OCI-LY7 (cell line): ENCODE measurements at regions not wholly inside any gene's neighbourhood (a gene's known extent, or its start where the extent isn't known, plus 50 kb on each side); places are given as distances from the start of the nearest gene placed in this dataset.

Experiments
- BruUV-seq: library from RNA; stranded (reverse); fragments of 400-500 nt; replicated peaks from 2 replicates; lab custom pipeline; 2021; lab: Mats Ljungman, UMichigan
- CTCF ChIA-PET: fragments of 300-600 bp; sonication (Branson Sonifier 250); formaldehyde crosslinking; loops from one replicate; lab custom pipeline; 2022; ENCODE audit warnings: antibody characterized with exemption; ENCODE audit not compliant: unreplicated experiment; lab: Charles Lee
- POLR2A ChIA-PET: fragments of 300-600 bp; sonication (Branson Sonifier 250); formaldehyde crosslinking; loops from one replicate; lab custom pipeline; 2022; ENCODE audit warnings: antibody characterized with exemption; lab: Charles Lee
- DNase-seq: peaks from one replicate; pipeline ENCODE4 v3.0.0-alpha.2; 2015; ENCODE audit warnings: low spot score
- H2AFZ ChIP-seq: fragments of 200-600 bp; sonication (generic), shearing (Covaris generic); 2 replicates; pipeline ENCODE4 v1.6.1; 2014; ENCODE audit warnings: mild to moderate bottlenecking, antibody characterized with exemption, low read length, moderate library complexity
- H3K27ac ChIP-seq: fragments of 200-600 bp; sonication (generic); 2 replicates; pipeline ENCODE4 v1.5.1; 2014; ENCODE audit warnings: mixed run types, low read depth, mild to moderate bottlenecking, moderate library complexity, low read length, inconsistent platforms; ENCODE audit not compliant: poor library complexity, severe bottlenecking
- H3K36me3 ChIP-seq: fragments of 200-600 bp; sonication (generic); 2 replicates; pipeline ENCODE4 v1.6.1; 2014; ENCODE audit warnings: mild to moderate bottlenecking, antibody characterized with exemption, low read length, moderate library complexity, mixed read lengths; ENCODE audit not compliant: insufficient read depth
- H3K4me1 ChIP-seq: fragments of 200-600 bp; sonication (generic); 2 replicates; pipeline ENCODE4 v1.5.1; 2014; ENCODE audit warnings: mild to moderate bottlenecking, low read length; ENCODE audit not compliant: insufficient read depth, poor library complexity, severe bottlenecking
- H3K4me2 ChIP-seq: fragments of 200-600 bp; sonication (generic); 2 replicates; pipeline ENCODE4 v1.6.1; 2014; ENCODE audit warnings: mild to moderate bottlenecking, low read length
- H3K4me3 ChIP-seq: fragments of 200-600 bp; sonication (generic); 2 replicates; pipeline ENCODE4 v1.5.1; 2014; ENCODE audit warnings: mild to moderate bottlenecking, low read depth, low read length; ENCODE audit not compliant: poor library complexity, severe bottlenecking
- H3K79me2 ChIP-seq: fragments of 200-600 bp; sonication (generic); 2 replicates; pipeline ENCODE4 v1.6.1; 2016; ENCODE audit warnings: low read depth, mild to moderate bottlenecking, low read length, moderate library complexity, mixed read lengths; ENCODE audit not compliant: insufficient read depth
- H3K9me2 ChIP-seq: fragments of 200-600 bp; sonication (generic); 2 replicates; pipeline ENCODE4 v1.6.1; 2016; ENCODE audit warnings: mild to moderate bottlenecking, low read length, mixed read lengths; ENCODE audit not compliant: insufficient read depth
- H3K9me3 ChIP-seq: fragments of 200-600 bp; sonication (generic); 2 replicates; pipeline ENCODE4 v1.6.1; 2014; ENCODE audit warnings: mild to moderate bottlenecking, mixed run types, low read length, mixed read lengths
- H4K20me1 ChIP-seq: fragments of 200-600 bp; sonication (generic); 2 replicates; pipeline ENCODE4 v1.6.1; 2014; ENCODE audit warnings: mild to moderate bottlenecking, antibody characterized with exemption, low read length, moderate library complexity, mixed read lengths; ENCODE audit not compliant: insufficient read depth
- EZH2phosphoT487 ChIP-seq: fragments of 200-600 bp; sonication (generic); IDR thresholded peaks from 2 replicates; pipeline ENCODE4 v1.6.1; 2018; ENCODE audit warnings: low read depth, borderline replicate concordance, mild to moderate bottlenecking, mixed run types, antibody characterized with exemption, low read length, moderate library complexity, mixed read lengths
- intact Hi-C: fragments of 100-400 bp; cut with micrococcal nuclease; formaldehyde crosslinking; loops from one replicate; pipeline ENCODE4 v1.10.0; 2022; ENCODE audit not compliant: unreplicated experiment
- TF ChIP-seq, protein P1 (sequence below): fragments of 200-600 bp; sonication (generic); conservative IDR thresholded peaks from 2 replicates; pipeline ENCODE4 v1.5.1; 2014; ENCODE audit warnings: mild to moderate bottlenecking, antibody characterized with exemption, low read length, moderate library complexity, mixed read lengths

DNA sequence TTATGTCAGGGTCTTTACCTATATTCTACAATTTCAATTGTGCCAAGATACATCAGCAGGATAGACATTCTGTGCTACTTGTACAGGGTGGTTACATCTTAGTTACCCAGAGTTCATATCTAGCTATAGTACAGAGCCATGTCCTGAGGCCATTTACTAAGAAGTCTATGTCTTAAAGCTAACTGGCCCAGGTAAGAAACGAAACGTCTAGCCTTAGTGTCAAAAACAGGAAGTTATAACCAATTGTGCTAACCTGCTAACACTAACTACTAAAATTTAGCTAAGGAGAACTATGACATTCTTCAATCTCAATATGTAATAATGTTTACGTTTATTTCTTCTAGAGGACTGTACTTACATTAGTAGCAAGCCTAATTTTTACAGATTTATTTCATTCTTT lies 717.2 kb upstream of the UBE2E2 start:
- H3K4me3 ChIP-seq, result no peak overlapping the region
- no peak overlapping the region for H3K4me2 ChIP-seq
- no peaks in the 10 kb centered on the region for H4K20me1 ChIP-seq
- H3K9me2 ChIP-seq, result no peaks in the 10 kb centered on the region
- no TSS peak for BruUV-seq
- no peak for TF ChIP-seq EZH2phosphoT487
- TF ChIP-seq, protein P1, sequence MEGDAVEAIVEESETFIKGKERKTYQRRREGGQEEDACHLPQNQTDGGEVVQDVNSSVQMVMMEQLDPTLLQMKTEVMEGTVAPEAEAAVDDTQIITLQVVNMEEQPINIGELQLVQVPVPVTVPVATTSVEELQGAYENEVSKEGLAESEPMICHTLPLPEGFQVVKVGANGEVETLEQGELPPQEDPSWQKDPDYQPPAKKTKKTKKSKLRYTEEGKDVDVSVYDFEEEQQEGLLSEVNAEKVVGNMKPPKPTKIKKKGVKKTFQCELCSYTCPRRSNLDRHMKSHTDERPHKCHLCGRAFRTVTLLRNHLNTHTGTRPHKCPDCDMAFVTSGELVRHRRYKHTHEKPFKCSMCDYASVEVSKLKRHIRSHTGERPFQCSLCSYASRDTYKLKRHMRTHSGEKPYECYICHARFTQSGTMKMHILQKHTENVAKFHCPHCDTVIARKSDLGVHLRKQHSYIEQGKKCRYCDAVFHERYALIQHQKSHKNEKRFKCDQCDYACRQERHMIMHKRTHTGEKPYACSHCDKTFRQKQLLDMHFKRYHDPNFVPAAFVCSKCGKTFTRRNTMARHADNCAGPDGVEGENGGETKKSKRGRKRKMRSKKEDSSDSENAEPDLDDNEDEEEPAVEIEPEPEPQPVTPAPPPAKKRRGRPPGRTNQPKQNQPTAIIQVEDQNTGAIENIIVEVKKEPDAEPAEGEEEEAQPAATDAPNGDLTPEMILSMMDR, result no peak
- no peaks in the 10 kb centered on the region for H3K4me1 ChIP-seq
- no peaks in the 10 kb centered on the region for H3K9me3 ChIP-seq
- POLR2A ChIA-PET, result no interaction called here
- CTCF ChIA-PET, result no interaction called here
- H2AFZ ChIP-seq, result no peak overlapping the region
- no peaks in the 10 kb centered on the region for H3K79me2 ChIP-seq
- no peaks in the 10 kb centered on the region for H3K36me3 ChIP-seq
- DNase-seq, result no peak
- H3K27ac ChIP-seq, result no peak overlapping the region
- intact Hi-C loops, result no loop called here

DNA sequence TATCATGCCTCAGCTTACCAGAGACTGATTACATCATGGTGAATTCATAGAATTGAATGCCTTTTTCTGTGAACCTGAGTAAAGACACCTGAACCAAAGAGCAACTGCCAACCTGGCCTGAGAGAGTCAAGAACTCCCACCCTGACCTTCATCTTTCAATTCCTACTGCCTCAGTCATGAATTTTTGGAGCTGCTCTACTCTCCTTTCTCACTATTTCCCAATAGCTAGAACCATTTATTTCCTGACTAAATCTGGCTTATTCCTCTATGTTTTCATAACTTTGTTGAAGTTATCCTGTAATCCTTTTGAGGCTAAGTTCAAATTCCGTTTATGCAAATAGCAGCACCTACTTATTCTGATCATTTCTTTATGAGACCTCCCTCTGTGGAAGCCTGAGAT lies 712.4 kb upstream of the UBE2E2 start:
- Histone ChIP-seq H2AFZ (no peak overlapping the region), H3K4me2 (no peak overlapping the region), H3K4me1 (no peaks in the 10 kb centered on the region), H3K9me3 (no peaks in the 10 kb centered on the region), H3K36me3 (no peaks in the 10 kb centered on the region), H3K79me2 (no peaks in the 10 kb centered on the region), H3K9me2 (no peaks in the 10 kb centered on the region), H3K4me3 (no peak overlapping the region), H4K20me1 (no peaks in the 10 kb centered on the region), H3K27ac (no peak overlapping the region)
- TF ChIP-seq, protein P1, result no peak
- TF ChIP-seq EZH2phosphoT487, result no peak
- intact Hi-C loops, result no loop called here
- no peak for DNase-seq
- POLR2A ChIA-PET, result interaction anchor here (0.9 kb wide), 1 partner anchor 11 kb away, joined by 3 read pairs; no protein-coding TSS in a partner anchor
- no TSS peak for BruUV-seq
- CTCF ChIA-PET, result no interaction called here

DNA sequence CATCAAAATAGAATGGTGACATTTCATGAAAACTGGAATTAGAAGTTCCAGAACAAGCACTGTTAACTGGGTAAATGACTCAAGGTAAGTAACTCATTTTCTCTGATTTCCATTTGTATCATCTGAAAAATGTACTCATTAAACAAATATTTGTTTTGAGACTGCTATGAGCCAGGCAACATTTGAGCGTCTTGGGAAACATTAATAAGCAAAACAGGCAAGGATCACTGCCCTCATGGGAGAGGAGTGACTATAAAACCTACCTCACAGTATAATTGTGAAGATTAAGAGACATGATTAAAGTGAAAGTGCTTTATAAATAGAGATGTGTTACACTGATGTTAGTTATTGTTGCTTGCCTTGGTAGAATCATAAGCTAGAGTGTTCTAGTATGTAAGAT lies 711.8 kb upstream of the UBE2E2 start:
- POLR2A ChIA-PET, result interaction anchor here (0.9 kb wide), 1 partner anchor 11 kb away, joined by 3 read pairs; no protein-coding TSS in a partner anchor
- BruUV-seq, result no TSS peak

More for the DNA sequence above, 711.8 kb upstream of the UBE2E2 start:
- Histone ChIP-seq H3K79me2 (no peaks in the 10 kb centered on the region), H3K9me3 (no peaks in the 10 kb centered on the region), H3K4me2 (no peak overlapping the region), H3K9me2 (no peaks in the 10 kb centered on the region), H4K20me1 (no peaks in the 10 kb centered on the region), H2AFZ (no peak overlapping the region), H3K27ac (no peak overlapping the region), H3K4me3 (no peak overlapping the region), H3K4me1 (no peaks in the 10 kb centered on the region), H3K36me3 (no peaks in the 10 kb centered on the region)
- no peak for DNase-seq
- TF ChIP-seq EZH2phosphoT487, result no peak
- TF ChIP-seq, protein P1, result no peak
- CTCF ChIA-PET, result no interaction called here
- intact Hi-C loops, result no loop called here
